H1 (cell line): ENCODE measurements at regions not wholly inside any gene's neighbourhood (a gene's known extent, or its start where the extent isn't known, plus 50 kb on each side); places are given as distances from the start of the nearest gene placed in this dataset.
A peak's percentile ranks its signal among the peaks of the same experiment; 100 is the strongest.

ENCODE experiments used
- CTCF ChIA-PET: fragments of 300-600 bp; sonication (Branson Sonifier 250); formaldehyde crosslinking; loops from one replicate; lab custom pipeline; 2021; ENCODE audit not compliant: partially characterized antibody; lab: Charles Lee
- POLR2A ChIA-PET: fragments of 300-600 bp; sonication (Branson Sonifier 250); formaldehyde crosslinking; loops from one replicate; lab custom pipeline; 2021; ENCODE audit warnings: inconsistent platforms; ENCODE audit not compliant: partially characterized antibody; lab: Charles Lee
- DNase-seq, 2 experiments: peaks; one replicate each; pipeline versions ENCODE4 v3.0.0 to v3.0.0-alpha.2; 2010 to 2022; ENCODE audit warnings: low spot score in 2 of 2, low read depth in 1 of 2, mixed read lengths in 1 of 2
- FAIRE-seq: peaks from 2 replicates; lab custom pipeline; 2011; peaks lifted over from hg19 to GRCh38; lab: Jason Lieb, UNC
- H2AFZ ChIP-seq: 2 replicates; pipeline ENCODE4 v1.8.1; 2012; ENCODE audit warnings: low read length, inconsistent platforms
- H2AK5ac ChIP-seq: 2 replicates; pipeline ENCODE4 v1.6.1; 2013; ENCODE audit warnings: low read depth, low read length
- H2BK120ac ChIP-seq: replicated peaks from 2 replicates; pipeline ENCODE3; 2013; ENCODE audit warnings: low read depth, low read length, inconsistent platforms
- H2BK12ac ChIP-seq: 2 replicates; pipeline ENCODE4 v1.6.1; 2013; ENCODE audit warnings: low read depth, low read length
- H2BK15ac ChIP-seq: 2 replicates; pipeline ENCODE4 v1.6.1; 2013; ENCODE audit warnings: low read length
- H2BK20ac ChIP-seq: 2 replicates; pipeline ENCODE4 v1.6.1; 2013; ENCODE audit warnings: low read length
- H2BK5ac ChIP-seq: 2 replicates; pipeline ENCODE4 v1.6.1; 2013; ENCODE audit warnings: low read depth, low read length
- H3K14ac ChIP-seq: 2 replicates; pipeline ENCODE4 v1.6.1; 2013; ENCODE audit warnings: inconsistent platforms; ENCODE audit not compliant: insufficient read length
- H3K18ac ChIP-seq: 2 replicates; pipeline ENCODE4 v1.6.1; 2013; ENCODE audit warnings: low read length; ENCODE audit errors: extremely low read depth
- H3K23ac ChIP-seq: 2 replicates; pipeline ENCODE4 v1.6.1; 2013; ENCODE audit warnings: inconsistent platforms; ENCODE audit not compliant: insufficient read length
- H3K23me2 ChIP-seq: 2 replicates; pipeline ENCODE4 v1.6.1; 2013; ENCODE audit warnings: low read depth, low read length
- H3K27ac ChIP-seq: 2 replicates; pipeline ENCODE4 v1.6.1; 2011; ENCODE audit warnings: low read depth, low read length, inconsistent platforms
- H3K27me3 ChIP-seq, 4 experiments: replicated peaks in 1 of 4; 1 replicate in 1 of 4; 2 replicates in 3 of 4; pipeline versions ENCODE4 v1.6.1 to v1.8.1; 2011 to 2013; ENCODE audit warnings: low read length in 3 of 4, mild to moderate bottlenecking in 3 of 4, inconsistent platforms in 2 of 4, mixed read lengths in 2 of 4, moderate library complexity in 1 of 4; ENCODE audit not compliant: control insufficient read depth in 3 of 4, insufficient read depth in 3 of 4; ENCODE audit errors: extremely low read depth in 1 of 4
- H3K36me3 ChIP-seq, 4 experiments: 2 replicates each; pipeline versions ENCODE4 v1.6.1 to v1.8.1; 2011 to 2013; ENCODE audit warnings: mild to moderate bottlenecking in 4 of 4, low read length in 3 of 4, moderate library complexity in 2 of 4, control low read depth in 1 of 4, inconsistent platforms in 1 of 4; ENCODE audit not compliant: insufficient read depth in 4 of 4, control insufficient read depth in 2 of 4
- H3K4ac ChIP-seq: replicated peaks from 2 replicates; pipeline ENCODE3; 2013; ENCODE audit warnings: low read length, low read depth, mixed read lengths, inconsistent platforms; ENCODE audit not compliant: insufficient read length
- H3K4me1 ChIP-seq, 4 experiments: replicated peaks in 1 of 4; 1 replicate in 1 of 4; 2 replicates in 3 of 4; pipeline versions ENCODE4 v1.6.1 to v1.8.1; 2011 to 2013; ENCODE audit warnings: low read length in 3 of 4, inconsistent platforms in 2 of 4, mixed read lengths in 1 of 4; ENCODE audit not compliant: insufficient read depth in 4 of 4, control insufficient read depth in 3 of 4
- H3K4me2 ChIP-seq, 2 experiments: 2 replicates each; pipeline versions ENCODE4 v1.6.1 to v1.8.1; 2011 to 2013; ENCODE audit warnings: low read depth in 2 of 2, low read length in 2 of 2, control low read depth in 1 of 2, inconsistent platforms in 1 of 2, mild to moderate bottlenecking in 1 of 2; ENCODE audit not compliant: insufficient read depth in 1 of 2
- H3K4me3 ChIP-seq, 4 experiments: fragments of 200-600, 300-600 bp in 1 of 4; sonication (generic), shearing (Covaris generic), sonication (Bioruptor Twin) in 1 of 4; 2 replicates each; pipeline versions ENCODE4 v1.5.1 to v1.8.1; 2011 to 2016; ENCODE audit warnings: low read length in 4 of 4, low read depth in 3 of 4, control low read depth in 2 of 4, inconsistent platforms in 2 of 4, mild to moderate bottlenecking in 2 of 4, mixed read lengths in 1 of 4, moderate library complexity in 1 of 4; ENCODE audit not compliant: insufficient read depth in 2 of 4; ENCODE audit errors: extremely low read depth in 1 of 4
- H3K56ac ChIP-seq: replicated peaks from 2 replicates; pipeline ENCODE3; 2013; ENCODE audit warnings: low read depth, mild to moderate bottlenecking, mixed read lengths, low read length, inconsistent platforms; ENCODE audit not compliant: insufficient read length
- H3K79me1 ChIP-seq: 2 replicates; pipeline ENCODE4 v1.6.1; 2013; ENCODE audit warnings: low read depth, low read length, control low read depth
- H3K79me2 ChIP-seq, 2 experiments: 2 replicates each; pipeline versions ENCODE4 v1.6.1 to v1.8.1; 2012 to 2013; ENCODE audit warnings: low read length in 2 of 2, mild to moderate bottlenecking in 2 of 2, inconsistent platforms in 1 of 2; ENCODE audit not compliant: insufficient read depth in 2 of 2, control insufficient read depth in 1 of 2
- H3K9ac ChIP-seq, 4 experiments: replicated peaks in 1 of 4; 1 replicate in 1 of 4; 2 replicates in 3 of 4; pipeline versions ENCODE4 v1.6.1 to v1.8.1; 2011 to 2013; ENCODE audit warnings: low read depth in 3 of 4, low read length in 3 of 4, control low read depth in 2 of 4, mild to moderate bottlenecking in 2 of 4, moderate library complexity in 2 of 4, inconsistent platforms in 1 of 4; ENCODE audit errors: extremely low read depth in 1 of 4
- H3K9me3 ChIP-seq, 2 experiments: 2 replicates each; pipeline versions ENCODE4 v1.6.1 to v1.8.1; 2012 to 2013; ENCODE audit warnings: mild to moderate bottlenecking in 2 of 2, moderate library complexity in 2 of 2, control low read depth in 1 of 2, inconsistent platforms in 1 of 2, low read depth in 1 of 2, low read length in 1 of 2, mixed read lengths in 1 of 2; ENCODE audit not compliant: insufficient read depth in 2 of 2
- H4K20me1 ChIP-seq, 2 experiments: replicated peaks in 1 of 2; 2 replicates each; pipeline versions ENCODE3 to v1.8.1; 2011 to 2013; ENCODE audit warnings: inconsistent platforms in 2 of 2, low read length in 2 of 2, mild to moderate bottlenecking in 1 of 2; ENCODE audit not compliant: insufficient read depth in 2 of 2, control insufficient read depth in 1 of 2
- H4K5ac ChIP-seq: 2 replicates; pipeline ENCODE4 v1.6.1; 2013; ENCODE audit warnings: low read length, low read depth, mixed read lengths, inconsistent platforms; ENCODE audit not compliant: insufficient read length
- H4K8ac ChIP-seq: 2 replicates; pipeline ENCODE4 v1.8.0; 2013; ENCODE audit warnings: mild to moderate bottlenecking, moderate library complexity, low read length, inconsistent platforms; ENCODE audit not compliant: insufficient read depth; ENCODE audit errors: extremely low read depth
- H4K91ac ChIP-seq: replicated peaks from 2 replicates; pipeline ENCODE3; 2013; ENCODE audit warnings: low read length, mixed read lengths, inconsistent platforms; ENCODE audit not compliant: insufficient read length
- CTCF ChIP-seq, 3 experiments: IDR thresholded peaks; 1 replicate in 2 of 3; 2 replicates in 1 of 3; pipeline versions ENCODE4 v1.5.1 to v1.6.1; 2011; ENCODE audit warnings: low read length in 3 of 3, mild to moderate bottlenecking in 3 of 3, inconsistent platforms in 2 of 3, low read depth in 1 of 3, moderate library complexity in 1 of 3; ENCODE audit not compliant: insufficient read depth in 1 of 3; ENCODE audit errors: control extremely low read depth in 1 of 3
- RAD21 ChIP-seq, 2 experiments: IDR thresholded peaks in 1 of 2; conservative IDR thresholded peaks in 1 of 2; 2 replicates each; pipeline ENCODE4 v1.6.1; 2011; ENCODE audit warnings: low read depth in 2 of 2, low read length in 2 of 2, improper control_type of control experiment in 1 of 2, inconsistent platforms in 1 of 2, mild to moderate bottlenecking in 1 of 2, moderate library complexity in 1 of 2
- SIX5 ChIP-seq: IDR thresholded peaks from 2 replicates; pipeline ENCODE4 v1.6.1; 2011; ENCODE audit warnings: mild to moderate bottlenecking, low read depth, low read length
- WGBS, 2 experiments: shearing (Covaris generic) in 1 of 2; methylation state at CpG; one replicate each; pipeline versions ENCODE4 v1.1.6 to v1.1.7; 2013 to 2015; ENCODE audit warnings: low lambda C conversion rate in 2 of 2, mixed read lengths in 2 of 2, inconsistent platforms in 1 of 2, low coverage in 1 of 2, missing lambda C conversion rate in 1 of 2; ENCODE audit not compliant: insufficient replicate concordance in 2 of 2, insufficient coverage in 1 of 2, insufficient read length in 1 of 2; ENCODE audit errors: extremely low coverage in 1 of 2, missing lambda C conversion rate in 1 of 2; 5-methylcytosine and 5-hydroxymethylcytosine counted together

- Histone ChIP-seq H2AK5ac (no peak overlapping the region), H3K4me1 (no peaks in the 10 kb centered on the region), H3K23ac (no peak overlapping the region), H3K27ac (no peak overlapping the region), H3K4ac (no peak overlapping the region), H3K79me2 (no peaks in the 10 kb centered on the region)
- peak in 1 of 2 experiments; percentile 5 for DNase-seq
- TF ChIP-seq SIX5: no peak
- TF ChIP-seq CTCF (IDR thresholded peaks at IDR 0.05; ENCODE audit: control extremely low read depth in 1 of 3, insufficient read depth in 1 of 3, low read depth in 1 of 3, low read length in 3 of 3): peak; percentile 25 to 73 (median 56)
- peak; percentile 57 to 64 for TF ChIP-seq RAD21 (IDR thresholded peaks at IDR 0.05 in 1 of 2, conservative IDR thresholded peaks at IDR 0.05 in 1 of 2; ENCODE audit: low read depth in 2 of 2, low read length in 2 of 2)
- TF ChIP-seq, all 59 proteins: peak for 2
- CTCF ChIA-PET: interaction anchor here (0.6 to 3.4 kb wide), 32 partner anchors 8 to 303 kb away, joined by 3 to 18 read pairs (median 4); no protein-coding TSS in a partner anchor
- no peak overlapping the region for H2BK120ac ChIP-seq
- 0 out of 2 replicates have a peak overlapping the region, but pooled peaks have one; percentile 46 for H2BK15ac ChIP-seq
- H4K91ac ChIP-seq: no peak overlapping the region
- no peak overlapping the region for H2BK20ac ChIP-seq
- peak; percentile 87 for FAIRE-seq
- H3K36me3 ChIP-seq: no peaks in the 10 kb centered on the region
- no peaks in the 10 kb centered on the region for H3K23me2 ChIP-seq
- H2BK5ac ChIP-seq: no peak overlapping the region
- no peaks in the 10 kb centered on the region for H4K20me1 ChIP-seq
- H3K4me2 ChIP-seq: no peak overlapping the region
- no peak overlapping the region for H3K14ac ChIP-seq
- no peak overlapping the region for H3K56ac ChIP-seq
- no peak overlapping the region for H3K4me3 ChIP-seq
- no peak overlapping the region for H4K5ac ChIP-seq
- H3K27me3 ChIP-seq: no peaks in the 10 kb centered on the region
- H2BK12ac ChIP-seq: no peak overlapping the region
- no peaks in the 10 kb centered on the region for H3K79me1 ChIP-seq
- no peak overlapping the region for H3K18ac ChIP-seq
- H2AFZ ChIP-seq: peak overlapping the region; percentile 95
- H3K9ac ChIP-seq: no peak overlapping the region; a peak in 1 of 7 replicates
- POLR2A ChIA-PET: interaction anchor here (1.4 to 1.6 kb wide), 2 partner anchors 31 to 99 kb away, joined by 3 to 5 read pairs; partner anchors contain the start of gene NIPBL
- 55% methylated on average over 5 of the region's 5 CpGs; no CpG with 5 or more reads in 1 of the 2 experiments for WGBS, 2 experiments
- H3K9me3 ChIP-seq: peaks cover 0 to under 1% of the 10 kb centered on the region in 2 experiments; a peak in 2 of 4 replicates
- no peak overlapping the region for H4K8ac ChIP-seq
These were observed 99.3 kb upstream of the NIPBL start for GRCh38 chr5:36777105-36777757.
